Astrocyte (in vitro differentiated cells and primary cell): ENCODE measurements at regions not wholly inside any gene's neighbourhood (a gene's known extent, or its start where the extent isn't known, plus 50 kb on each side); places are given as distances from the start of the nearest gene placed in this dataset.

ENCODE experiments used
- DNase-seq: peaks from one replicate; pipeline ENCODE4 v3.0.0-alpha.2; 2010; ENCODE audit warnings: low read depth
- FAIRE-seq: peaks from 2 replicates; lab custom pipeline; 2011; peaks lifted over from hg19 to GRCh38; lab: Jason Lieb, UNC
- H2AFZ ChIP-seq: 2 replicates; pipeline ENCODE4 v1.6.0; 2012; ENCODE audit warnings: low read depth, low read length, inconsistent platforms
- H3K27ac ChIP-seq: 2 replicates; pipeline ENCODE4 v1.5.1; 2011; ENCODE audit warnings: low read depth, low read length, inconsistent platforms
- H3K27me3 ChIP-seq: 2 replicates; pipeline ENCODE4 v1.6.0; 2011; ENCODE audit warnings: low read length, inconsistent platforms; ENCODE audit not compliant: insufficient read depth
- H3K36me3 ChIP-seq: 2 replicates; pipeline ENCODE4 v1.5.1; 2011; ENCODE audit warnings: low read length, inconsistent platforms; ENCODE audit not compliant: insufficient read depth
- H3K4me1 ChIP-seq: 2 replicates; pipeline ENCODE4 v1.5.1; 2011; ENCODE audit warnings: low read length, inconsistent platforms; ENCODE audit not compliant: insufficient read depth
- H3K4me2 ChIP-seq: 2 replicates; pipeline ENCODE4 v1.6.0; 2012; ENCODE audit warnings: low read length, inconsistent platforms
- H3K4me3 ChIP-seq: 2 replicates; pipeline ENCODE4 v1.5.1; 2011; ENCODE audit warnings: low read depth, mild to moderate bottlenecking, low read length, inconsistent platforms; ENCODE audit not compliant: insufficient read depth
- H3K79me2 ChIP-seq: 2 replicates; pipeline ENCODE4 v1.6.0; 2012; ENCODE audit warnings: mild to moderate bottlenecking, low read length, inconsistent platforms; ENCODE audit not compliant: insufficient read depth
- H3K9ac ChIP-seq: 2 replicates; pipeline ENCODE4 v1.6.0; 2012; ENCODE audit warnings: mild to moderate bottlenecking, low read length, inconsistent platforms
- H3K9me3 ChIP-seq: 2 replicates; pipeline ENCODE4 v1.5.1; 2012; ENCODE audit warnings: low read depth, mild to moderate bottlenecking, low read length, inconsistent platforms; ENCODE audit not compliant: insufficient read depth
- H4K20me1 ChIP-seq: 2 replicates; pipeline ENCODE4 v1.6.0; 2012; ENCODE audit warnings: low read length, inconsistent platforms; ENCODE audit not compliant: insufficient read depth
- H3K27ac Mint-ChIP-seq: one replicate; pipeline ENCODE4 v1.8.0; 2021; ENCODE audit warnings: mild to moderate bottlenecking, mixed read lengths; ENCODE audit not compliant: unreplicated experiment
- H3K27me3 Mint-ChIP-seq: one replicate; pipeline ENCODE4 v1.8.0; 2021; ENCODE audit warnings: low read depth, mixed read lengths; ENCODE audit not compliant: unreplicated experiment
- H3K36me3 Mint-ChIP-seq: one replicate; pipeline ENCODE4 v1.8.0; 2021; ENCODE audit warnings: low read depth, mixed read lengths; ENCODE audit not compliant: unreplicated experiment
- H3K4me1 Mint-ChIP-seq: one replicate; pipeline ENCODE4 v1.8.0; 2021; ENCODE audit warnings: low read depth, mixed read lengths; ENCODE audit not compliant: unreplicated experiment
- H3K4me3 Mint-ChIP-seq: one replicate; pipeline ENCODE4 v1.8.0; 2021; ENCODE audit warnings: mild to moderate bottlenecking, moderate library complexity, mixed read lengths; ENCODE audit not compliant: unreplicated experiment
- H3K9me3 Mint-ChIP-seq: one replicate; pipeline ENCODE4 v1.8.0; 2021; ENCODE audit warnings: mild to moderate bottlenecking, mixed read lengths; ENCODE audit not compliant: unreplicated experiment
- CTCF ChIP-seq: IDR thresholded peaks from 2 replicates; pipeline ENCODE4 v1.5.1; 2011; ENCODE audit warnings: low read depth, mild to moderate bottlenecking, inconsistent platforms, low read length, moderate library complexity; ENCODE audit not compliant: insufficient read depth
- EZH2 ChIP-seq: IDR thresholded peaks from 2 replicates; pipeline ENCODE4 v1.6.1; 2012; ENCODE audit warnings: mild to moderate bottlenecking, low read length, inconsistent platforms; ENCODE audit not compliant: insufficient read depth

DNA sequence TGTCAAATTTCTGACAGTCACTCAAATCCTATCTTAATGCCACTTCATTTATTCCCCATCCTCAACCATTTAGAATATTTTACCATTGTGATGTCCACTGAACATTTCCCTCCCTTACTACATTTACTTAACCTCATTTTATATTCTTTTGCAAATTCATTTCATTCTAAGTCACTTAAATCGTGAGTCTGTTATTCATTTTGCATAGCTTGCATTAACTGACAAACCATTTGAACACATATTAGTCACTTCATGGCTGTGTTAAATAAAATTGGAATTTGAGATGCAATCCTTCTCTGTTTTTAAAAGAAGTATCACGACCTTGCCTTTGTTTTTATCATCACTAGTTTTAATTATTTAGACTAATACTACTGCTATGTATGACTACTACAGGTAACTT lies 199.4 kb upstream of the COL11A1 start:
- H3K9me3 ChIP-seq = no peaks in the 10 kb centered on the region
- H3K36me3 Mint-ChIP-seq = no peaks in the 10 kb centered on the region
- no peak for FAIRE-seq

DNA sequence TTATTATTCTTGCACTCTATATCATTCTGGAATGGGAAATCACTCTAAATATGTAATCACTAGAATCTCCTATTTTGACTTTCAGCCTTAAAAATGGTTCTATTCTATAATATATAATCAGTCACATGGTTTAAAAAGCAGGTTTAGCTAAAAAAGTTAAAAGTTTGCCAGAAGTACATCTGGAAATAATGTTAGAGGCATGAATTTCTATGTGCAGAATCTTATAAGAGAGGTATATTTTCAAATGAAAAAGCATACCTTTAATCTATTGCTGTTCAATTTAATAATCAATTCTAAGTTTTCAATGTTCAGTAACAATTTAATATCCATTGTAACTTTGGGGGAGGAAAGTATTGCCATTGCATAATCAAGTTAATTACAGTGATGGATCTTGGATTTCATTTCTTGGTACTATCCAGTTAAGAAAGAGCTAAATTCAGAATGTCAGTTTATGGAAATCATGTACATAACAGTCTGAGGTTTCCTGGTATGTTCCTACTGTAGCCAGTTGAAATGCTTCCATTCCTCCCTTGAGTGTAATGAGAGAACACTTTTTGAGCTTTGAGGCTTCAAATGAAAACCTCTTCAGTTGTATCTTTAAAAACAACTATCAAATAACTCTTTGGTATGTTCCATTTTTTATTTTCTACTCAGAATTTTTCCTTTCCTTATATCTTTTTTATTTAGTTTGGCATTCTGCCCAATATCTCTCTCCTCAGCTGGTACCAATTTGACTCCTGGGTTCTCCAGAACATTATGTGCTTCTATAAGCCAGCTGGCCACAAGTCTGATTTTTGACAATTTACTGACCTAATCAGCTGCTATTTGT lies 175.7 kb upstream of the COL11A1 start:
- peak; percentile 59 for DNase-seq
- H3K27ac ChIP-seq = no peak overlapping the region
- no peak for FAIRE-seq
- H3K4me1 ChIP-seq = no peaks in the 10 kb centered on the region
- H3K4me3 Mint-ChIP-seq = no peak overlapping the region
- no peaks in the 10 kb centered on the region for H3K27me3 Mint-ChIP-seq
- no peak overlapping the region for H3K27ac Mint-ChIP-seq
- peaks cover 9% of the 10 kb centered on the region for H3K9me3 Mint-ChIP-seq
- no peak overlapping the region for H2AFZ ChIP-seq
- no peaks in the 10 kb centered on the region for H3K36me3 ChIP-seq
- H3K4me1 Mint-ChIP-seq = peaks cover 6% of the 10 kb centered on the region
- H3K27me3 ChIP-seq = no peaks in the 10 kb centered on the region
- H3K79me2 ChIP-seq = no peaks in the 10 kb centered on the region
- TF ChIP-seq EZH2 (no peak), CTCF (no peak)
- no peaks in the 10 kb centered on the region for H3K9me3 ChIP-seq
- H4K20me1 ChIP-seq = no peaks in the 10 kb centered on the region
- H3K36me3 Mint-ChIP-seq = no peaks in the 10 kb centered on the region
- no peak overlapping the region for H3K9ac ChIP-seq
- H3K4me2 ChIP-seq = no peak overlapping the region
- H3K4me3 ChIP-seq = no peak overlapping the region

More for the DNA sequence above, 199.4 kb upstream of the COL11A1 start:
- peaks cover 3% of the 10 kb centered on the region for H3K9me3 Mint-ChIP-seq
- Histone ChIP-seq H2AFZ (no peak overlapping the region), H3K27ac (no peak overlapping the region), H3K79me2 (no peaks in the 10 kb centered on the region), H3K4me1 (no peaks in the 10 kb centered on the region), H3K27me3 (no peaks in the 10 kb centered on the region), H3K36me3 (no peaks in the 10 kb centered on the region), H4K20me1 (no peaks in the 10 kb centered on the region), H3K9ac (no peak overlapping the region), H3K4me3 (no peak overlapping the region), H3K4me2 (no peak overlapping the region)
- H3K4me1 Mint-ChIP-seq = no peaks in the 10 kb centered on the region
- TF ChIP-seq EZH2 = no peak
- no peak for TF ChIP-seq CTCF
- no peak overlapping the region for H3K4me3 Mint-ChIP-seq
- no peaks in the 10 kb centered on the region for H3K27me3 Mint-ChIP-seq
- no peak for DNase-seq
- H3K27ac Mint-ChIP-seq = no peak overlapping the region

GRCh38 chr1:103283371-103283770 lies 175.0 kb upstream of the COL11A1 start:
- Histone ChIP-seq H3K27me3 (no peaks in the 10 kb centered on the region), H3K36me3 (no peaks in the 10 kb centered on the region), H3K79me2 (no peaks in the 10 kb centered on the region), H3K9me3 (no peaks in the 10 kb centered on the region), H3K9ac (no peak overlapping the region), H4K20me1 (no peaks in the 10 kb centered on the region), H3K4me3 (no peak overlapping the region), H3K27ac (no peak overlapping the region), H3K4me1 (no peaks in the 10 kb centered on the region), H3K4me2 (no peak overlapping the region), H2AFZ (no peak overlapping the region)
- no peaks in the 10 kb centered on the region for H3K36me3 Mint-ChIP-seq
- H3K4me1 Mint-ChIP-seq = peaks cover 6% of the 10 kb centered on the region
- no peak for FAIRE-seq
- no peak overlapping the region for H3K27ac Mint-ChIP-seq
- peaks cover 9% of the 10 kb centered on the region for H3K9me3 Mint-ChIP-seq
- no peaks in the 10 kb centered on the region for H3K27me3 Mint-ChIP-seq
- no peak for TF ChIP-seq CTCF
- TF ChIP-seq EZH2 = no peak
- H3K4me3 Mint-ChIP-seq = no peak overlapping the region
- DNase-seq = no peak
